ENCODE measurements at regions not wholly inside any gene's neighbourhood (a gene's known extent, or its start where the extent isn't known, plus 50 kb on each side); places are given as distances from the start of the nearest gene placed in this dataset.
A peak's percentile ranks its signal among the peaks of the same experiment; 100 is the strongest.

DNA sequence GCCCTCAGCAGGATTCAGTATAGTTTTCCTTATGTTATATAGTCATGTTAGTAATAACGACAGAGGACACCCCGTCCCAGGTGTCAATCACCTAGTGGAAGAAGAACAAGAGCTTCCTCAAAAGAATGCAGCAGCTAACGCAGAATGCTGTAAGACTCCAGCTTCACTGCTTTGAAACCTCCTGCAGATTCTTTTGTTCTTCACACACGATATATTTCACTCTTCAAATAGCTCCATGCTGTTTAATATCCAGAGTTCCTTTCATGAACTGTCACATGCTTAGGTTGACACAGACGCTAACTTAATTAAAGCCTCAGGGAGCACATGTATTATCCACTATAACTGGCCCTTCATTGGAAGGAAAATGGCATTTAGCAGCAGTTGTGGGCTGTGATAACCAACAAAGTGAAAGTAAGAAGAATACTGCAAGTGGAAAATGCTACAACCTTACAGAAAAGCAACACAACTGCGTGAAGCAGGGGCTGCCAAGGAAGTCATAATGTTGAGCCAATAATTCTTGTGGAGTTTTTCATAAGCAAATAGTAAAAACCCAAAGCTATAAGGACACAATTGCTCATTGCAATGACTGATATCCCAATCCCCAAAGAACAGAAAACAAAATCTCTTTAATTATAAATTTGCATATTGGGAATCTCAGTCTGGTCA is 387.5 kb downstream of the PLK2 start:
- no peak for DNase-seq
- H3K27ac ChIP-seq = peak overlapping the region; percentile 5 to 92 (median 77)
- H3K27me3 ChIP-seq = no peaks in the 10 kb centered on the region
- ATAC-seq = peak in 4 of 8 donors; percentile 12 to 36 (median 24)
- TF ChIP-seq, protein P1, sequence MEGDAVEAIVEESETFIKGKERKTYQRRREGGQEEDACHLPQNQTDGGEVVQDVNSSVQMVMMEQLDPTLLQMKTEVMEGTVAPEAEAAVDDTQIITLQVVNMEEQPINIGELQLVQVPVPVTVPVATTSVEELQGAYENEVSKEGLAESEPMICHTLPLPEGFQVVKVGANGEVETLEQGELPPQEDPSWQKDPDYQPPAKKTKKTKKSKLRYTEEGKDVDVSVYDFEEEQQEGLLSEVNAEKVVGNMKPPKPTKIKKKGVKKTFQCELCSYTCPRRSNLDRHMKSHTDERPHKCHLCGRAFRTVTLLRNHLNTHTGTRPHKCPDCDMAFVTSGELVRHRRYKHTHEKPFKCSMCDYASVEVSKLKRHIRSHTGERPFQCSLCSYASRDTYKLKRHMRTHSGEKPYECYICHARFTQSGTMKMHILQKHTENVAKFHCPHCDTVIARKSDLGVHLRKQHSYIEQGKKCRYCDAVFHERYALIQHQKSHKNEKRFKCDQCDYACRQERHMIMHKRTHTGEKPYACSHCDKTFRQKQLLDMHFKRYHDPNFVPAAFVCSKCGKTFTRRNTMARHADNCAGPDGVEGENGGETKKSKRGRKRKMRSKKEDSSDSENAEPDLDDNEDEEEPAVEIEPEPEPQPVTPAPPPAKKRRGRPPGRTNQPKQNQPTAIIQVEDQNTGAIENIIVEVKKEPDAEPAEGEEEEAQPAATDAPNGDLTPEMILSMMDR (IDR thresholded peaks at IDR 0.05) = no peak
- H3K4me3 ChIP-seq = peak overlapping the region in 2 of 10 donors; percentile 2 to 6
- no peaks in the 10 kb centered on the region for H3K36me3 ChIP-seq
- intact Hi-C loops (cut with DNase I) = loop anchor here in 8 of 10 donors (2.0 to 10.0 kb wide), 11 partner anchors 55 to 386 kb away; no protein-coding TSS in a partner anchor
- H3K4me1 ChIP-seq = peaks cover 2 to 75% (median 59%) of the 10 kb centered on the region in 9 donors
- H3K9me3 ChIP-seq = peaks cover 0 to 6% (median 0%) of the 10 kb centered on the region in 11 donors
- WGBS, 2 donors = 27 to 30% methylated on average over 6 of the region's 6 CpGs

DNA sequence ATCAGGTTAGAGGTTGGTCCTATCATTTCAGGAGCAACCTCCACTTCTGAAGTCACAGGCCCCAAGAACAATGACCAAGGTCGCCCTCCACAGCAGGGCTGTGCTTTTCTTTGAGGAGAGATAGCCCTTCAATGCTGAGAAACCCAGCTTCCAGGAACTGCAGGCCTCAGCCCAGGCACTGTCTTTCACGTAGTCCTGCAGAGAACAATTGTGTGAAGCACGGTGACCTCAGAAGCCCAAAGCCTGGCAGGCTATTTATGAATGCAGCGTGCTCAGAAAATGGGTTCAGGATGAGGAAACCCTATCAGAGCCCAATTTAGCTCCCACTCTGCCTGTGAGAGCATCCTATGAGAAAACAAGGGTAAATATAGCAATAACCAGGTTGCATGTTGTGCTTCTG is 388.3 kb downstream of the PLK2 start:
- 23 to 33% methylated on average over 4 of the region's 4 CpGs for WGBS, 2 donors
- Histone ChIP-seq H3K4me3 (no peak overlapping the region), H3K27me3 (no peaks in the 10 kb centered on the region), H3K4me1 (peaks cover 2 to 66% (median 52%) of the 10 kb centered on the region in 9 donors), H3K27ac (peak overlapping the region; percentile 5 to 92 (median 77)), H3K9me3 (peaks cover 0 to 6% (median 0%) of the 10 kb centered on the region in 11 donors), H3K36me3 (no peaks in the 10 kb centered on the region)
- TF ChIP-seq, protein P1 (IDR thresholded peaks at IDR 0.05) = peak in 1 of 9 donors; percentile 9
- ATAC-seq (peak; percentile 93 to 98 (median 98)), DNase-seq (peak; percentile 33 to 87)
- intact Hi-C loops (cut with DNase I) = loop anchor here in 8 of 10 donors (2.0 to 10.0 kb wide), 11 partner anchors 56 to 387 kb away; no protein-coding TSS in a partner anchor

DNA sequence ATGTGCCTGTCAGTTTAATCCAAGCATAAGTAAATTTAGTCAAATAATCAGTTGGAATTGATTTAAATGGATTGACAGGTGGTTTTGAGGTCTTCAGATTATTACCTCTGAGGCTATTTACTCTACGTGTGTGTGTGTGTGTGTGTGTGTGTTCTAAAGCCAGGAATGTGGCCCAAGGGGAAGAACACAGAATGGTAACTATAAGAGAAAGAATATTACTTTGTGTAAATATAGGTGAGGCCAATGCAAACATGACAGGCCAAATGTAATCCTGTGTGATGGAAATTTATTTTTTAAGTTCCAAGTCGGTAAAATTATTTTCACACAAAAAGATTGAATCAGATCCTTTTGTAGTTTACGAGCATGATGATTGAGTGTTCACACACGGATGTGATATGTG is 390.0 kb downstream of the PLK2 start:
- H3K27ac ChIP-seq = peak overlapping the region in 3 of 10 donors; percentile 62 to 92 (median 87)
- no peak overlapping the region for H3K4me3 ChIP-seq
- H3K9me3 ChIP-seq = peaks cover 0 to 6% (median 0%) of the 10 kb centered on the region in 11 donors
- H3K27me3 ChIP-seq = no peaks in the 10 kb centered on the region
- TF ChIP-seq, protein P1 (IDR thresholded peaks at IDR 0.05) = no peak
- ATAC-seq (no peak), DNase-seq (no peak)
- peaks cover 0 to 49% (median 36%) of the 10 kb centered on the region in 9 donors for H3K4me1 ChIP-seq
- intact Hi-C loops (cut with DNase I) = loop anchor here in 8 of 10 donors (2.0 to 10.0 kb wide), 11 partner anchors 57 to 389 kb away; no protein-coding TSS in a partner anchor
- 90 to 93% methylated on average over 4 of the region's 4 CpGs for WGBS, 2 donors
- H3K36me3 ChIP-seq = no peaks in the 10 kb centered on the region

DNA sequence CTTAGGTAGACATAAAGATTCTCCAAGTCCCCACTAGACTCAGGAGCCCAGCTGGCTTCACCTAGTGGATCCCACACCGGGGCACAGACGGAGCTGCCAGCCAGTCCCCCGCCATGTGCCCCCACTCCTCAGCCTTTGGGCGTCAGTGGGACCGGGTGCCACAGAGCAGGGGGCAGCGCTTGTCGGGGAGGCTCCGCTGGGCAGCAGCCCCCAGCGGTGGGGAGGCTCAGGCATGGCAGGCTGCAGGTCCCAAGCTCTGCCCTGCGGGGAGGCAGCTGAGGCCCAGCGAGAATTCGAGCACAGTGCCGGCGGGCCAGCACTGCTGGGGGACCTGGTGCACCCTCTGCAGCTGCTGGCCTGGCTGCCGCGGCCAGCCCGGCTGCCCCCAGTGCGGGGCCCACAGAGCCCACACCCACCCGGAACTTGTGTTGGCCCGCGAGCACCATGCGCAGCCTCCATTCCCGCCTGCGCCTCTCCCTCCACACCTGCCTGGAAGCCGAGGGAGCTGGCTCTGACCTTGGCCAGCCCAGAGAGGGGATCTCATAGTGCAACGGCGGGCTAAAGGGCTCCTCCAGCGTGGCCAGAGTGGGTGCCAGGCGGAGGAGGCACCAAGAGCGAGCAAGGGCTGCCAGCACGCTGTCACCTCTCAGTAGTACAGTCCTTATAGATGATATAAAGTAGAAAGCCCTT is 390.7 kb downstream of the PLK2 start:
- intact Hi-C loops (cut with DNase I) = loop anchor here in 1 of 10 donors (10.0 kb wide), 1 partner anchor 164 kb away; no protein-coding TSS in a partner anchor
- TF ChIP-seq, protein P1 (IDR thresholded peaks at IDR 0.05) = no peak
- WGBS, 2 donors = 94 to 95% methylated on average over 31 of the region's 31 CpGs
- no peak for ATAC-seq
- DNase-seq = no peak
- Histone ChIP-seq H3K4me1 (peaks cover 0 to 42% (median 29%) of the 10 kb centered on the region in 9 donors), H3K4me3 (no peak overlapping the region), H3K9me3 (peaks cover 0 to 6% (median 0%) of the 10 kb centered on the region in 11 donors), H3K36me3 (no peaks in the 10 kb centered on the region), H3K27me3 (no peaks in the 10 kb centered on the region), H3K27ac (peak overlapping the region in 2 of 10 donors; percentile 87 to 92)
